Neural crest cell (in vitro differentiated cells): ENCODE measurements at regions not wholly inside any gene's neighbourhood (a gene's known extent, or its start where the extent isn't known, plus 50 kb on each side); places are given as distances from the start of the nearest gene placed in this dataset.

Source experiments
- DNase-seq: peaks from one replicate; pipeline ENCODE4 v3.0.0; 2021; ENCODE audit warnings: low read depth, mixed read lengths, low spot score
- H3K27ac Mint-ChIP-seq: one replicate; pipeline ENCODE4 v1.8.0; 2021; ENCODE audit warnings: mild to moderate bottlenecking, mixed read lengths; ENCODE audit not compliant: unreplicated experiment
- H3K27me3 Mint-ChIP-seq: 2 replicates; pipeline ENCODE4 v1.8.0; 2021; ENCODE audit warnings: low read depth, mild to moderate bottlenecking, mixed read lengths
- H3K36me3 Mint-ChIP-seq: 2 replicates; pipeline ENCODE4 v1.8.0; 2021; ENCODE audit warnings: low read depth, mild to moderate bottlenecking, mixed read lengths
- H3K4me1 Mint-ChIP-seq: 2 replicates; pipeline ENCODE4 v1.8.0; 2021; ENCODE audit warnings: mixed read lengths
- H3K4me3 Mint-ChIP-seq: one replicate; pipeline ENCODE4 v1.8.0; 2021; ENCODE audit warnings: mild to moderate bottlenecking, mixed read lengths
- H3K9me3 Mint-ChIP-seq: 2 replicates; pipeline ENCODE4 v1.8.0; 2021; ENCODE audit warnings: mixed read lengths
- TF ChIP-seq, protein P1 (sequence below): fragments of 200-600 bp; sonication (generic); conservative IDR thresholded peaks from 2 replicates; pipeline ENCODE4 v1.5.0; 2021; ENCODE audit warnings: antibody characterized with exemption, mild to moderate bottlenecking

DNA sequence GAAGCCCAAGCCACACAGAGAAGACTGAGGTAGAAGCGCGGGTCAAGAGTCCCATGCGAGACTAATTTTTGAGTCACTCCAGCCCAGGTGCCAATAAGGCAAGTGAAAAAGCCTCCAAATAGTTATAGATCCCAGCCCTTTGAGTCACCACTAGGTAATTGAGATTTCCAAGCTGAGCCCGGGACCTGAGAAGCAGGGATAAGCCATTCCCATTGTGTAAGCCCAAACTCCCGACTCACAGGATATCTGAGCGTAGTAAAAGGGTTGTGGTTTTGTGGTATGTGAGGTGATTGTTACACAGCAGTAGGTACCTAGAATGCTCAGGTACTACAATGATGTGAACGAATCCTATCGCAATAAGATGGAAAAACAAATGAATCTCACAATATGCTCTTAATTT lies 560.7 kb downstream of the DSC3 start:
- DNase-seq = no peak
- Mint-ChIP-seq H3K27ac (no peak overlapping the region), H3K27me3 (no peaks in the 10 kb centered on the region), H3K4me3 (no peak overlapping the region), H3K4me1 (no peaks in the 10 kb centered on the region), H3K9me3 (no peaks in the 10 kb centered on the region), H3K36me3 (no peaks in the 10 kb centered on the region)
- TF ChIP-seq, protein P1, sequence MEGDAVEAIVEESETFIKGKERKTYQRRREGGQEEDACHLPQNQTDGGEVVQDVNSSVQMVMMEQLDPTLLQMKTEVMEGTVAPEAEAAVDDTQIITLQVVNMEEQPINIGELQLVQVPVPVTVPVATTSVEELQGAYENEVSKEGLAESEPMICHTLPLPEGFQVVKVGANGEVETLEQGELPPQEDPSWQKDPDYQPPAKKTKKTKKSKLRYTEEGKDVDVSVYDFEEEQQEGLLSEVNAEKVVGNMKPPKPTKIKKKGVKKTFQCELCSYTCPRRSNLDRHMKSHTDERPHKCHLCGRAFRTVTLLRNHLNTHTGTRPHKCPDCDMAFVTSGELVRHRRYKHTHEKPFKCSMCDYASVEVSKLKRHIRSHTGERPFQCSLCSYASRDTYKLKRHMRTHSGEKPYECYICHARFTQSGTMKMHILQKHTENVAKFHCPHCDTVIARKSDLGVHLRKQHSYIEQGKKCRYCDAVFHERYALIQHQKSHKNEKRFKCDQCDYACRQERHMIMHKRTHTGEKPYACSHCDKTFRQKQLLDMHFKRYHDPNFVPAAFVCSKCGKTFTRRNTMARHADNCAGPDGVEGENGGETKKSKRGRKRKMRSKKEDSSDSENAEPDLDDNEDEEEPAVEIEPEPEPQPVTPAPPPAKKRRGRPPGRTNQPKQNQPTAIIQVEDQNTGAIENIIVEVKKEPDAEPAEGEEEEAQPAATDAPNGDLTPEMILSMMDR = no peak

DNA sequence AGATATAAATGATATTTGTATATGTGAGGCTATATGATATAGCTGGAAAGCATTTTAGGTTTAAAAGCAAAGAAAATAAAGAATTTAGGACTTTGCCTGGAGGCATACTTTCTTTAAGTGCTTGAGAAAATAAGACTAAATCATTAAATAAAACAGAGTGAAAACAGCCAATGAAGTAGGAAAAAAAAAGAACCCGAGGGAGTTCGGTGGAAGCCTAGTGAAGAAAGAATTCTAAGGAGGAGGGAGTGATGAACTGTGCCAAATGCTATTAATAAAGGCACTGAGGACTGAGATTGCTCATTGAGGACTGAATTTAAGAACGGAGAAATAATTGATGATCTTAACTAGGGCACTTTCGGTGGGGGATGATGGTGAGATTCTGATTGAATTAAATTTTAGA lies 573.5 kb downstream of the DSC3 start:
- H3K9me3 Mint-ChIP-seq = peaks cover 3% of the 10 kb centered on the region
- H3K36me3 Mint-ChIP-seq = no peaks in the 10 kb centered on the region

DNA sequence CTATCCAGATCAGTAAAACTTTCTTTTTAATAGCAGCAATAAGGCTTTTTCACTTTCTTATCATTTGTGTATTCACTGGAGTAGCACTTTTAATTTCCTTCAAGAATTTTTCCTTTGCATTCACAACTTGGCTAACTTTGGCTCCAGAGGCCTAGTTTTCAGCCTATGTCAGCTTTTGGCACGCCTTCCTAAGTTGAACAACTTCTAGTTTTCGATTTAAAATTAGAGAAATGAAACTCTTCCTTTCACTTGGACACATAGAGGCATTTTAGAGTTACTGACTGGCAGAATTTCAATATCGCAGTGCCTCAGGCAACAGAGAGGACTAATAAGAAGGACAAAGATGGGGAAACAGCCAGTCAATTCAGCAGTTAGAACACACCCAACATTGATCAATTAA lies 577.4 kb downstream of the DSC3 start:
- peaks cover 3% of the 10 kb centered on the region for H3K9me3 Mint-ChIP-seq
- no peaks in the 10 kb centered on the region for H3K36me3 Mint-ChIP-seq
- no peak for DNase-seq
- TF ChIP-seq, protein P1 = no peak
- H3K4me1 Mint-ChIP-seq = peaks cover 5% of the 10 kb centered on the region
- H3K4me3 Mint-ChIP-seq = no peak overlapping the region
- H3K27me3 Mint-ChIP-seq = no peaks in the 10 kb centered on the region
- H3K27ac Mint-ChIP-seq = no peak overlapping the region

More for the DNA sequence above, 573.5 kb downstream of the DSC3 start:
- no peak overlapping the region for H3K4me3 Mint-ChIP-seq
- TF ChIP-seq, protein P1 = no peak
- no peak overlapping the region for H3K27ac Mint-ChIP-seq
- H3K27me3 Mint-ChIP-seq = no peaks in the 10 kb centered on the region
- DNase-seq = no peak
- H3K4me1 Mint-ChIP-seq = peaks cover 5% of the 10 kb centered on the region

DNA sequence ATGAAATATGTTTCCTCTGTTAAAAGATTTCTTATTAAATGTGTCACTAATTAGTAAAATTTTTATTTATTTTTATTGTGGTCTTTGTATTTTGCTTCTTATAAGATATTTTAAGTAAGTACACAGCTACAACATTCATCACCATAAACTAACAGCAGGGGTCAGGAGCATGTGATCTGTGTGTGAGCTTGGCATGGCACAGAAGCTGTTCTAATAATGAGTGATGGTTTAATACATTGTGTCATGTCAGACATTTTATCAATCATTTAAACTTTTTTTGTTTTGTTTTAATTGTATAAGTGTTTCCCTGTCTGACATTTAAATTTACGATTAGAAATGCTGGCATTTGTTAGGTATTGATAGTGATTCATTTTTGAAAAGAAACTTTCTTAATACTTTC lies 585.4 kb downstream of the DSC3 start:
- no peaks in the 10 kb centered on the region for H3K36me3 Mint-ChIP-seq
- no peak overlapping the region for H3K27ac Mint-ChIP-seq
- no peak overlapping the region for H3K4me3 Mint-ChIP-seq
- no peaks in the 10 kb centered on the region for H3K9me3 Mint-ChIP-seq
- no peaks in the 10 kb centered on the region for H3K27me3 Mint-ChIP-seq
- TF ChIP-seq, protein P1 = no peak
- peaks cover 5% of the 10 kb centered on the region for H3K4me1 Mint-ChIP-seq
- DNase-seq = no peak

DNA sequence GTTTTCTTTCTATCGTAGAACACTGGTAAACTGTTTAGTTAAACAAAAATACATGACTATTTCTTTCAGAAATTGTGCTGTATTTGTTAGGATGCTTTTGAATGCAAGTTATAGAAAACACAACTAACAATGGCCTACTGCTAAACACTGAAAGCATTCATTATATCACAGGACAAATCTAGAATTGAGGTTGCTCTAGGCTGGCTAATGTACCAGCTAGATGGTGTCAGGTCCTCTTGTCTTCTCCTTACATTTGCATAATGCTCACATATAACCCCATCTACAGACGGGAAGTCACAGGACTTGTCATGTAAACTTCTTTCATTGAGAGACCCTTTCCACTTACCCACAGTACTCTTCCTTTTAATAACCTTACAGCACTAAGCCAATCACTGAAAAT lies 586.8 kb downstream of the DSC3 start:
- DNase-seq = no peak
- Mint-ChIP-seq H3K4me1 (peaks cover 5% of the 10 kb centered on the region), H3K27me3 (no peaks in the 10 kb centered on the region), H3K27ac (no peak overlapping the region), H3K4me3 (no peak overlapping the region), H3K36me3 (no peaks in the 10 kb centered on the region), H3K9me3 (no peaks in the 10 kb centered on the region)
- TF ChIP-seq, protein P1 = no peak

DNA sequence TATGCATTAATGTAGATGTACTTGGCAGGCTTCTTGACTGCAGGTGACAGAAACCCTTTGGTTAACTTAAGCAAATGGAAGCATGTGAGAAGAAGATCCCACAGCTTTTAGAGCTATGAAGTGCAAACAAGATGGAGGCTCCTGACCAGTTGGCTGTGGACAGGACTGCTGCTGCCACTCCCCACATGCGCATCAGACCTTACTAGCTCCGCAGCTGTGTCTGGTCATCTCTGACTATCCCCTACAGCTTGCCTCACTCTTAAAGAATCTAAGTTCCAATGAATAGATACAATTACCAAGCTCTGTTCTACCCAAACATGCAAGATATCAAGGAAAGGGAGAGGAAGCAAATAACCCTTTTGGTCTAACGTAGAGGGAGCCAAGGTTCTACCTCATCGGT lies 587.6 kb downstream of the DSC3 start:
- Mint-ChIP-seq H3K36me3 (no peaks in the 10 kb centered on the region), H3K27ac (no peak overlapping the region), H3K9me3 (no peaks in the 10 kb centered on the region), H3K4me3 (no peak overlapping the region), H3K4me1 (peaks cover 5% of the 10 kb centered on the region), H3K27me3 (no peaks in the 10 kb centered on the region)
- TF ChIP-seq, protein P1 = no peak
- DNase-seq = no peak
